GM18505 (cell line): ENCODE measurements at regions not wholly inside any gene's neighbourhood (a gene's known extent, or its start where the extent isn't known, plus 50 kb on each side); places are given as distances from the start of the nearest gene placed in this dataset.

ENCODE experiments used
- ATAC-seq: cut with Tn5 transposase; IDR thresholded peaks from one replicate; pipeline ENCODE4 v1.9.1; 2021; ENCODE audit not compliant: unreplicated experiment
- POLR2A ChIP-seq: IDR thresholded peaks from 4 replicates; pipeline ENCODE4 v1.6.1; 2011; ENCODE audit warnings: borderline replicate concordance; ENCODE audit not compliant: insufficient read depth, insufficient read length; ENCODE audit errors: extremely low read depth

DNA sequence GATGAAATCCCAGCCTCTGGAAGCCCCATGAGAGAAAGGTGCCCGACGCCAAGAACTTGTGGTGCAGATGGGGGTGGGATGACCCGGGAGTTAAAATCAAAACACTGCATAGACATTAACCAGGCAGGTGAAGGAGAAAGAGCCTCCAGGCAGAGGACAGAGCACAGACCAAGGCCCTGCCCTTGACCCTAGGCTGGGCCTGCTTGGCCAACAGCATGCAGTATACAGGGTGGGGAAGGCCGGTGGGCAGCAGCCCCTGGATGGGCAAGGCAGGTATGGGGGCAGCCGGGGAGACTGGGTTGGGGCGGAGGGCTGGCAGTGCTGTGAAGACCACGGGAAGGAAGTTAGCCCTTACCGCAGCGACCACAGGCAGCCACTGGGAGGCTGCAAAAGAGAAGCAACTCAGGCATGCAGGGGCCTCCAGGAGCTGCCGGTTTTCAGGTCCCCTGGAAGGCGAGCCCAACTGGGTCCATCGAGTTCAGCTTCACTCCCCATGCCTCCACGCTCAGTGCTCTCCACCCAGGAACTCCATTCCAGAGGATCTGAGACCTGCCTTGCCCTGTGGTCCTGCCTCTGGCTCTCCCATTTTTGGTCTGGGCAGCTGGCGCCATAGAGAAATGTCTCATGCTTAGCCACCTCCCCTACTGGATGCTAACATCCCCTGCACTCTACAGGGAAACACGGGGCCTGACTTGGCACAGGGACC is 81.2 kb downstream of the C16orf95 start:
- no peak for ATAC-seq
- TF ChIP-seq POLR2A = no peak

DNA sequence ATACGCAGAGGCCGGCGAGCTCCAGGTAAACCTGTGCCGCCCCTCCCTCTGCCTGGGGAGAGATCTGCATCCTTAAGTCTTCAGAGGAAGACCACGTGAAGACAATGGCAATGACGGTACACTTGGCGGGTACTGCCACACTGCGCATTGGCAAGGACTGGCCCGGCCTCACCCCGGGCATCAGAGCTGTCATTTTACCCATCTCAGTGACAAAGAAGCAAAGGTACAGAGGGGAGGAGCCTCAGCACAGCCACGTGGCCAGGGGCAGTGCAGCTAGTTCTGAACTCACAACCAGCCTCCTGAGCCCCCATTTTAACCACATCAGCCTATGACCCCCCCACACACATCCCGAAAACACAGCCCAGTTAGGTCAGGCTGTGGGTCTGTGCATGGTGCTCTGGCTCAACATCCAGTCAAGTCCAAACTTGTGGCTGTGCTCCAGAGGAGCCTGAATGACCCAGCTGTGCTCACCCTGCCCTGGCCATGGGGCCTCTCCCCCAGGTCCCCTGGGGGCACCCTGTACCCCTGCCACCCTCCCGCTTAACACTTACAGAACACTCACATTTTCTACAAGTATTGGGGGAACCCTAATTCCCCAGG is 80.6 kb downstream of the C16orf95 start:
- TF ChIP-seq POLR2A = no peak

DNA sequence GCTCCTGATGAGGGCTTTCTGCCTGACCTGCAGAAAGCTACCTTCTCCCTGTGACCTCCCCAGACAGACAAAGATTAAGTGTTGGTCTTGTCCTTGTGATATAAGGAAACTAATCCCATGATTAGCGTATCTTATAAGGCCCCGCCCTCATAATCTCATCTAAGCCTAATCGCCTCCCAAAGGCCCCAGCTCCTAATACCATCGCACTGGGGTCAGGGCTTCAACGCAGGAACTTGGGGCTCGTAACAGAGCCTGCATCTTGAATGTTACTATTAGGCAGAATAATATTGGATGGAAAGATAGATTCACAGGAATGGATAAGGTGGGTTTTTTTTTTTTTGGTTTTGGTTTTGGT is 78.9 kb downstream of the C16orf95 start:
- ATAC-seq = no peak
- no peak for TF ChIP-seq POLR2A

More for the DNA sequence above, 80.6 kb downstream of the C16orf95 start:
- no peak for ATAC-seq

DNA sequence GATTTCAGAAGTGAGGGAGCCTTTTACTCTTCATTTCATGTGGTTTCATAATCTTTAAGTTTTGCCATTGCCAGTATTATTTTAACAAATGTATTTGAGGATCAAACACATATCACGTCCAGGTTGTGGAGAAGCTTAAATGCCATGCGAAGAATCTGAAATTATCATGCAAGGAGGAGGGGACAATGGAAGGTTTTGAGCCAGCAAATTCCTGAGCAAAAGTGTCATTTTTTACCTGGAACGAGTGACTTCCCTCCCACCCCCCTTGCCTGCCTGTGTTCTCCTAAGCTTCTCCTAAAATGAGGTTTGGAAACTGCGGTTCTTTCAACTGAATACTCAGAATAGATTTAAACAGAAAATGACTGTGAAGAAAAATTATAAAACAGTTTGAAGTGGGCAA is 77.6 kb downstream of the C16orf95 start:
- no peak for ATAC-seq
- TF ChIP-seq POLR2A = no peak

DNA sequence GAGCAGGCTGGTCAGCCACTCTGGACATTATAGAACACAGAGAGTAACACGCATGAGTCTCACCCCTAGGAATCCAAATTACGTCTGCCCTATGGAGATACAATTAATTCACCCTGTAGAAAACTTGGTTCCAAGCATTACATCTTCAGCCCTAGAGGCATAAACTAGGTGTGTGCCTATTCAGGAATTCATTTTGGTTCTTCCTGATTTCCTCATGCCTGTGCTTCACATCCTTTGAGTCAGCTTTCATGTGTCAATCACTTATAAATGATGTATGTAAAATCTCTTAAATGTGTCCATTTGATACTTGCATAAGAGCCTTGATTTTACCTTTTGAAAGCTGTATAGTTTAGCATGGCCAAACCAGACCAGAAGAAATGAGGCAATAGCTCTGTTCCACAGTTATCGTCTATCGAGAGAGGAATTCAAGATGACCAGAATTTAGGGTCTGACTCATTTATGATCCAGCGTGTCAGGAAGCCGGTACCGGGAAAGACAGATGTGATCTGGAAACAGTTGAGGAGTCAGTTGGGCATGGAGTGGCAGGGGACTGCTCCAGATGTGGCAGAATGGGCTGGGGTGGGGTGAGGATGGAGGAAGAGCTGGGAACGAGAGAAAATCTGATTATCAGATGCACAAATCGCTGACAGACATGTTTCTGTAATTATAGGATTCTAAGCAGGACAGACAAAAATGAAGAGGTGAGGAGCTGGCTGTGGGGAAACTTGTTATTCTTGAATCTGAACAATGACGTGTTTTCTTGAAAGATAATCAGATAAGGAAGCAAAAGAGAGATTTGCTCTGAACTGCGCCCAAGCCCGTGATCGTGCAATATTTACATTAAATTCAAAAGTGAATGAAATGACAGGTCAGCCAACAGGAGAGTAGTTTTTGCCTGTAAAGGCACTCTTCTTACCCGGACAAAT is 76.7 kb downstream of the C16orf95 start:
- ATAC-seq = no peak
- no peak for TF ChIP-seq POLR2A

DNA sequence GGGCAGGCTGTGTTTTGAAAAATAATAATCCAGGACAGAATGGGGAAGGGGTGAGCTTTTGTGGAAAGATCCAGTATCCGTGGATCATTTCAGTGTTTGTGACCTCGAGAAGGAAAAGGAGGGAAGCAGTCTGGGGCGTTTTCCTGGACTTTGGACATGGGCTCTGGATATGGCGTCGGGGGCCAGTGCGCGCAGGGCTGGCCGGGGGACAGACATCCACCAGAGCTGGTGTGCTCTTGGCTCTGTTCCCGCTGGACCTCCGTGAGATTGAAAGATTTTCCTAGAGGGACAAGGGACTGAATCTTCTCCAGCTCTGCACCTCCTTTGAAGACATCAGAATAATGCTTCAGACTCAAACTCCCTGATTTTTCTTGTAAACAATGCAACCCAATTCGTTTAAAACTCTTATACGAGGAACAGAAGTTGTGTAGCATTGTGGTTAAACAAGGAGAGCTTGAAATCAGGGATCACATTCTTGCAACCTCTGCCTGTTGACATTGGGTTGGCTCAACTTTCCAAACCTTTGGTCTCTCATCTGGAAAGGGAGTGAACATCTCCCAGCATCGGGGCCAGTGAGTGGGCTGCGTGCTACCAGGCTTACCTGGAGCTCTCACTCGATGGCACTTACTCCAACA is 75.9 kb downstream of the C16orf95 start:
- no peak for ATAC-seq
- TF ChIP-seq POLR2A = no peak

DNA sequence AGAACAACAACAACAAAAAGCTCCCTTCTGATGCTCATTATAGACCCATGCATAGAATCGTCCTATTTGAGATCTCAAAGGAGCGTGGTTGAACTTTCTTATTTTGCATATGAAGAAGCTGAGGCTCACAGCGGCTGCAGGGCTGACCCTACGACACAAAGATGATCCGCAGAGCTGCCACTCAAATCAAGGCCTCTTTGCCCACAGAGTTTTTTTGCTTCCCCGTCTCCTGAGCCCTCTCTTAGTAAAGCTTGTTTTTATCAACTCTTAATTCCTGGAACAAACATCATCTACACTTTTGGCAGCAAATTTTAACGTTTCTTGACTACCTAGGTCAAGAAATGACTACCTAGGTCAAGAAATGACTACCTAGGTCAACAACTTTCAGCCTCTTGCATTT is 73.7 kb downstream of the C16orf95 start:
- ATAC-seq = no peak

DNA sequence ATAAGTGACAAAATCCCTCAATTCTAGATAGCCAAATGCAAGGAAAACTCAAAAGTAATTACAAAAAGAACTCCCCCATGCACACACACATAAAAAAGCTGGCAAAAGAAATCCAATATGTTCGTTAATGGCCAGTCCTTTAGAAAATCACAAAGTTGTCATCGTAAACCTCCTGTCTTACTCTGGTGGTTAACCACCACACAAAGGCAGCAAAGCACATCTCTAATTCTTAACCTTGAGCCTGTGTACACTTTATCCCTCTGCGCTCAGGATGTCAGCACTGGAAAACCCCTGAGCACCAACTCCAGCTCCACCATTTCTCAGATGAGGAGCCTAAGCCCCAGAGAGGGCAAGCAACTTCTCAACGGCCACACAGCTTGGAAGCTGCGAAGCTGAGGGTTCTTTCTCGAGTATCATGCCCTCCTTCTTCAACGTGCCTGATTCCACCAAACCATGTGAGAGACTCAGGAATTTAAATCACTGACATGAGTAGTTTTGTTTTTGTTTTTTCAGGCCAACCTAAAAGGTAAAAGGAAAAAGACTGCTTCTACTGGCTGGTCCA is 72.5 kb downstream of the C16orf95 start:
- no peak for TF ChIP-seq POLR2A
- no peak for ATAC-seq

More for the DNA sequence above, 73.7 kb downstream of the C16orf95 start:
- TF ChIP-seq POLR2A = no peak

DNA sequence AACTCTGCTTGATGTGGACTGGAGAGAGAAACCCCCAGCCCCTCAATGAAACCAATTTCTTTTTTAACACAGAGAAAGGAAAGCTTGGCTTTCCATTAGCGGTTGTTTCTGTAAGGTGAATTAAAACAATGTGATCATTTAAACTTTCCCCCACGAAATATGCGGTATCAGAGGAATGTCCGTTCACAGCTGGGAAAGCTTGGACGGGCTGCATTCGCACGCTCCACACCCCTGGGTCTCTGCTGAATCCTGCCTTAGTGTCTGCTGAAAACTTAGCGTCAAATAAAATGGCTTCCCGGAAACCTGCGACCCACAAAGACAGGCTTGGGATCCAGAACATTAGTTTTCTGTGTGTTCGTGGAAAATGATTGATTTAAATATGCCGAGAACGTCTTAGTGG is 71.7 kb downstream of the C16orf95 start:
- no peak for TF ChIP-seq POLR2A
- no peak for ATAC-seq

DNA sequence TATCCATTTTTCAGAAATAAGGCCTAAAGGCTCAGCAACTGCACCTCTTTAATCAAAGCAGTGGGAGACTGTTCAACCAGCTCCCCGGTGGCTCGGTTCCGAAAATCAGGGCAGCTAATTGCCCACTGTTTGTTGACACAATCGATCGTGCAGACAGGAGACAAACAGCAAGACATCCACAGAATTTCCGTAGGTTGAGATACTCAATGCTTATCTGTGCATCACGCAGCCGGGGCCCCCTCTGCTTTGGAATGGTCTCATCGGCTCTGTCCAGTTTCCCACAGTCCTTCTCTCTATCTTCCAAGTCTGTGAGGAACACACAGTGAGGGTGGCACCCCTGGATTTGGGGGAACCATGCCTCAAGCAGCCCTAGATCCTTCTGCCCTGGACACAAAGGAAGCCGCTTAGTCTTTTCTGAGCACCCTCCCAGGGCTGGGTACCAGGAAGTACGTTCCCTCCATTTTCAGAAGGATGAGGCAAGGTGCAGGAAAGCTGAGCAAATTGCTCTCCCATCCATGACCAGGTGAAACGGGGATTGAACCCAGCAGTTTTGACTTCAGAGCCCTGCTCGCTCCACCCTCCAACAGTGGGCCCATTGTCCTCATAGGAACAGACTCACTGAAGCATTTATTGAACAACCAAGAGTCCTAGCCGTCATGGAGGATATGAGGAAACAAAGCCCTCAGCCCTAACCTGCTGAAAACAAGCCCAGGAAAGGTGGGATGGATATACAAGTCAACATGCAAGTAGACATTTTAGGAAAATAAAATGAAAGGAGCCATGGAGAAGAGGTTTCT is 70.7 kb downstream of the C16orf95 start:
- no peak for TF ChIP-seq POLR2A
- no peak for ATAC-seq

DNA sequence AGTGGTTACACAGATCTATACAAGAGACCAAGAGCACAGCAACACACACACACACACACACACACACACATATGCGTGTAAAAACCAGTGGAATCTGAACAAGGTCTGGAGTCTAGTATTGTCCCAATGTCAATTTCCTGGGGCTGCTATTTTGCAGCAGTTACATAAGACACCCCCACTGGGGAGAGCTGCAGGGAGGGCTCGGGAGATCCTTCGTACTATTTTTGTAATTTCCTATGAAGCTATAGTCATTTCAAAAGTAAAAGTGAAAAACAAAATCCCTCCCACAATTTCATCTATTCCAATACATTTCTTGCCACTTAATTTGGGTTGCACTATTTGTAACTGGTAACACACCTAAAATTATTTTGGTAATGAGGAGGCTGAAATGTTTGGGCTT is 68.5 kb downstream of the C16orf95 start:
- ATAC-seq = no peak
- no peak for TF ChIP-seq POLR2A

DNA sequence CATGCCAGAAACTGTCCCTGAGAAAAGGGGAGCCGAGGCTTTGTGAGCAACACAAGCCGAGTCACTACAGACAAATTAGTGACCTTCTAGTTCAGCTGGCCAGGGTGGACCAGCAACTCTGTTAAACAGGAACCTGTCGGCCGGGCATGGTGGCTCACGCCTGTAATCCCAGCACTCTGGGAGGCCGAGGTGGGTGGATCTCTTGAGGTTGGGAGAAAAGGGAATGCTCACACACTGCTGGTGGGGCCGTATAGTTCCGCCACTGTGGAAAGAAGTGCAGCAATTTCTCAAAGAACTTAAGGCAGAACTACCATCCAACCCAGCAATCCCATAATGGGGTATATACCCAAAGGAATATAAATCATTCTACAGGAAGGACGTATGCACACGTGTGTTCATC is 67.8 kb downstream of the C16orf95 start:
- TF ChIP-seq POLR2A = no peak
- ATAC-seq = no peak
